ENCODE measurements at regions not wholly inside any gene's neighbourhood (a gene's known extent, or its start where the extent isn't known, plus 50 kb on each side); places are given as distances from the start of the nearest gene placed in this dataset.

DNA sequence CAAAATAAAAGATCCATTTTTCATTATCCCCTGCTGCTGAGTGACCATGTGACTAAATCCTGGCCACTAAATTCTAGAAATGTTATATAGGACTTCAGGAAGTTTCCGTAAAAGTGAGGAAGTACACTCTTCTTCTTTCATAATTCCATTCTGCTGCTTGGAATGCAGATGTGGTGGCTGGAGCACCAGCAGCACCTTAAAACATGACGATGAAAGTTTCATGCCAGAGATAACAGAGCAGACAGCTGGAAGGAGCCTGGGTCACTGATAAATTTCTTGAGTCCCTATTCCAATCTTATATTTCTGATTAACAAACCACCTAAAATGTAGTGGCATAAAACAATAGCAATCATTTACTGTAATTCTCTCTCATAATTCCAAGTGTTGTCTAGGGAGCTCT lies 238.7 kb downstream of the TBL1XR1 start:
- intact Hi-C loops (cut with micrococcal nuclease; ENCODE audit: unreplicated experiment) = no loop called here
- H3K27ac ChIP-seq (ENCODE audit: low read depth, low read length, poor library complexity, severe bottlenecking) = no peak overlapping the region
- no peaks in the 10 kb centered on the region for H3K36me3 ChIP-seq (ENCODE audit: insufficient read depth, low read length, poor library complexity, severe bottlenecking)
- ChIA-PET POLR2A (ENCODE audit: low non-redundant PET) (no interaction called here), CTCF (no interaction called here)
- BruUV-seq (replicated peaks) = no TSS peak
- H3K27me3 ChIP-seq (replicated peaks; ENCODE audit: insufficient read depth, low read depth, low read length, poor library complexity) = no peaks in the 10 kb centered on the region
- TF ChIP-seq, protein P1, sequence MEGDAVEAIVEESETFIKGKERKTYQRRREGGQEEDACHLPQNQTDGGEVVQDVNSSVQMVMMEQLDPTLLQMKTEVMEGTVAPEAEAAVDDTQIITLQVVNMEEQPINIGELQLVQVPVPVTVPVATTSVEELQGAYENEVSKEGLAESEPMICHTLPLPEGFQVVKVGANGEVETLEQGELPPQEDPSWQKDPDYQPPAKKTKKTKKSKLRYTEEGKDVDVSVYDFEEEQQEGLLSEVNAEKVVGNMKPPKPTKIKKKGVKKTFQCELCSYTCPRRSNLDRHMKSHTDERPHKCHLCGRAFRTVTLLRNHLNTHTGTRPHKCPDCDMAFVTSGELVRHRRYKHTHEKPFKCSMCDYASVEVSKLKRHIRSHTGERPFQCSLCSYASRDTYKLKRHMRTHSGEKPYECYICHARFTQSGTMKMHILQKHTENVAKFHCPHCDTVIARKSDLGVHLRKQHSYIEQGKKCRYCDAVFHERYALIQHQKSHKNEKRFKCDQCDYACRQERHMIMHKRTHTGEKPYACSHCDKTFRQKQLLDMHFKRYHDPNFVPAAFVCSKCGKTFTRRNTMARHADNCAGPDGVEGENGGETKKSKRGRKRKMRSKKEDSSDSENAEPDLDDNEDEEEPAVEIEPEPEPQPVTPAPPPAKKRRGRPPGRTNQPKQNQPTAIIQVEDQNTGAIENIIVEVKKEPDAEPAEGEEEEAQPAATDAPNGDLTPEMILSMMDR (conservative IDR thresholded peaks at IDR 0.05; ENCODE audit: low read depth, low read length) = no peak
- no peak for TF ChIP-seq EZH2 (IDR thresholded peaks at IDR 0.05; ENCODE audit: borderline replicate concordance, low read depth, low read length, poor library complexity, severe bottlenecking)
- H3K4me3 ChIP-seq (ENCODE audit: low read depth, low read length, poor library complexity, severe bottlenecking) = no peak overlapping the region
- H3K9me3 ChIP-seq (ENCODE audit: low read depth, low read length, poor library complexity, severe bottlenecking) = no peaks in the 10 kb centered on the region
- DNase-seq (ENCODE audit: low spot score) = no peak
- peaks cover 20% of the 10 kb centered on the region for H3K4me1 ChIP-seq (ENCODE audit: insufficient read depth, low read length, poor library complexity, severe bottlenecking)

DNA sequence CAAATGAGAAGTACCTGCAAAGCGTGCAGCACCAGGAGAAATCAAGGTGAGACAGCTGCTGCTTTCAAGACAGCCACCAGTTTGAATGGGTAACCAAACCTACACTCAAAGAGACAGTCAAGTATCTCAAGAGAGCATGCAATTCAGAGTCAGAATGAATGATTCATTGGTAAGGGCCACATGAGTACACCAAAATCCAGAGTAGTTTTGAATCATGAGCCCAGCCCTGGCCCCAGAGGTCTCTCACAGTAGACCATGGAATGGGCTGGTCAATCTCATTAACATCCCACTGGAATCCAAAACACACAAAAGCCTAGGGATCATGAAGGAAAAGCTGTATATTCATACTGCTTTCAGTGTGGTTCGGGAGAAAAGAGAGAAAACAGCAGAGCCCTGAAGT lies 242.8 kb downstream of the TBL1XR1 start:
- no peaks in the 10 kb centered on the region for H3K9me3 ChIP-seq (ENCODE audit: low read depth, low read length, poor library complexity, severe bottlenecking)
- intact Hi-C loops (cut with micrococcal nuclease; ENCODE audit: unreplicated experiment) = no loop called here
- BruUV-seq (replicated peaks) = no TSS peak
- TF ChIP-seq, protein P1 (conservative IDR thresholded peaks at IDR 0.05; ENCODE audit: low read depth, low read length) = no peak
- no peak for TF ChIP-seq EZH2 (IDR thresholded peaks at IDR 0.05; ENCODE audit: borderline replicate concordance, low read depth, low read length, poor library complexity, severe bottlenecking)
- DNase-seq (ENCODE audit: low spot score) = no peak
- peaks cover 14% of the 10 kb centered on the region for H3K4me1 ChIP-seq (ENCODE audit: insufficient read depth, low read length, poor library complexity, severe bottlenecking)
- H3K27me3 ChIP-seq (replicated peaks; ENCODE audit: insufficient read depth, low read depth, low read length, poor library complexity) = no peaks in the 10 kb centered on the region
- ChIA-PET POLR2A (ENCODE audit: low non-redundant PET) (no interaction called here), CTCF (no interaction called here)
- no peaks in the 10 kb centered on the region for H3K36me3 ChIP-seq (ENCODE audit: insufficient read depth, low read length, poor library complexity, severe bottlenecking)
- H3K4me3 ChIP-seq (ENCODE audit: low read depth, low read length, poor library complexity, severe bottlenecking) = no peak overlapping the region
- H3K27ac ChIP-seq (ENCODE audit: low read depth, low read length, poor library complexity, severe bottlenecking) = no peak overlapping the region

DNA sequence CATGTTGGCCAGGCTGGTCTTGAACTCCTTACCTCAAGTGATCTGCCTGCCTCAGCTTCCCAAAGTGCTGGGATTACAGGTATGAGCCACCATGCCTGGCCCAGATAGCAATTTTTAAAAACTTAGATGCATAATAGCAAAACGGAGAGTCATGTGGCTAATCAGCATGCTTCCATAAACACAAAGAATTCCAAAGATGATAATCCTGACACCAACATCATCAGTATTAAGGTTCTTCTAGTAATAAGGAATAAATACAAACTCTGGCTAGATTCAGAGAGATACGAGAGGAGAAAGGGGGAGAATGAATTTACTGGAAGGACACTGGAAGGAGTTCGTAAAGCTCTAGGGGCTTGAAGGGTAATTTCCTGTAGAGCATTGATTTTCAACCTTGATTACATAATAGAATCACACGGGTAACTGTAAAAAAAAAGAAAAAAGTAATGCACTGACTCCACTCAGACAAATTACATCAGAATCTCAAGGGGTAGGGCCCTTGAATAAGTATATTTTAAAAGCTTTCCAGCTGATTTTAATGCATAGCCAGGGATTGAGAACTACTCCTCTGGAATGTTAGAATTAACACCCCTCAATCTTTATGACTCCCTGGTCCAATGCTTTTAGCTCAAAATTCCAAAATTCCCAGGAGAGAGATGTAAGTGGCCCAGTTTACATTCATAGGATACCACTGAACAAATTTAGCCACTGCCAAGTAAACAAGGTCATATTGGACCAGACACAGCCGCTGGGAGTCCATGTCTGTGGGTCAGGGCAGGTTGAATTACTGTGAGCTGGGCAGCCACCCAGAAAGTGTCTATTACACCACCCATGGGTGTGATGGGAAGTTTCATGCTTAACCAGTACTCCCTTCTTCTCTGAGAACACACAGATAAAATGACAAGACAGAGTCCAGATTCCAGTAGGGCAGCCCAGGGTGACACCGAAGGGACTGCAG lies 243.9 kb downstream of the TBL1XR1 start:
- intact Hi-C loops (cut with micrococcal nuclease; ENCODE audit: unreplicated experiment) = no loop called here
- Histone ChIP-seq H3K9me3 (ENCODE audit: low read depth, low read length, poor library complexity, severe bottlenecking) (no peaks in the 10 kb centered on the region), H3K4me1 (ENCODE audit: insufficient read depth, low read length, poor library complexity, severe bottlenecking) (peaks cover 14% of the 10 kb centered on the region), H3K27me3 (replicated peaks; ENCODE audit: insufficient read depth, low read depth, low read length, poor library complexity) (no peaks in the 10 kb centered on the region), H3K4me3 (ENCODE audit: low read depth, low read length, poor library complexity, severe bottlenecking) (no peak overlapping the region), H3K36me3 (ENCODE audit: insufficient read depth, low read length, poor library complexity, severe bottlenecking) (no peaks in the 10 kb centered on the region), H3K27ac (ENCODE audit: low read depth, low read length, poor library complexity, severe bottlenecking) (no peak overlapping the region)
- TF ChIP-seq, protein P1 (conservative IDR thresholded peaks at IDR 0.05; ENCODE audit: low read depth, low read length) = no peak
- no peak for TF ChIP-seq EZH2 (IDR thresholded peaks at IDR 0.05; ENCODE audit: borderline replicate concordance, low read depth, low read length, poor library complexity, severe bottlenecking)
- ChIA-PET CTCF (no interaction called here), POLR2A (ENCODE audit: low non-redundant PET) (no interaction called here)
- BruUV-seq (replicated peaks) = no TSS peak
- DNase-seq (ENCODE audit: low spot score) = peak; percentile 64
